ENCODE measurements at regions not wholly inside any gene's neighbourhood (a gene's known extent, or its start where the extent isn't known, plus 50 kb on each side); places are given as distances from the start of the nearest gene placed in this dataset.
"Not testable (repeated sequence)": the region's sequence is repeated elsewhere in the genome, so short reads cannot be mapped to it uniquely, and the experiment has no call there.

DNA sequence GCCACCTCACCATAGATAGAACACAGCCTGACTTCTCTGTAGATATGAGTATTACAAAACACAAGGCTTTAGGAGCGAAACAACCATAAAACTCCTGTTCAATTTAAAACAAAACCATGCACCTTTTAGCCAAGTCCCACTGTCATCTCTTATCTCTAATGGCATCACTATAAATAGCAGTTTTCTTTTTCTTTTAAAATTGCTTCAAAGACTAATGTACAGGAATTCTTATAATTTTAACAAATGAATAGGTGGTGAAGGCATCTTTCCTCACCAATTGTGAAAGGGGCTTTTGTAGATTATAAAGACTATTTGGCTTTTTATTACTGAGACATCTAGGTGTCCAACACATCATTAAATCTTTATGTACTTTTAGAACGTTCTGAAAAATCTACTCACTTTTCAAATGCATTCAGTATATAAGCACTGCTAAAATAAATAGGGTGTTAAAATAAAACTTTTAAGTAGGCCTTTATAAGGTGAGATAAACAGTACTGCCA is 205.7 kb upstream of the GRM3 start:
- Mint-ChIP-seq H3K4me3 (no peak overlapping the region), H3K27me3 (ENCODE audit: low read depth) (peaks cover 1% of the 10 kb centered on the region), H3K27ac (no peak overlapping the region), H3K9me3 (no peaks in the 10 kb centered on the region), H3K4me1 (no peaks in the 10 kb centered on the region), H3K36me3 (no peaks in the 10 kb centered on the region)
- TF ChIP-seq CTCF (IDR thresholded peaks at IDR 0.05; ENCODE audit: unreplicated experiment), result no peak
- no peak for DNase-seq (ENCODE audit: low spot score in 2 of 2, unreplicated experiment in 2 of 2)

DNA sequence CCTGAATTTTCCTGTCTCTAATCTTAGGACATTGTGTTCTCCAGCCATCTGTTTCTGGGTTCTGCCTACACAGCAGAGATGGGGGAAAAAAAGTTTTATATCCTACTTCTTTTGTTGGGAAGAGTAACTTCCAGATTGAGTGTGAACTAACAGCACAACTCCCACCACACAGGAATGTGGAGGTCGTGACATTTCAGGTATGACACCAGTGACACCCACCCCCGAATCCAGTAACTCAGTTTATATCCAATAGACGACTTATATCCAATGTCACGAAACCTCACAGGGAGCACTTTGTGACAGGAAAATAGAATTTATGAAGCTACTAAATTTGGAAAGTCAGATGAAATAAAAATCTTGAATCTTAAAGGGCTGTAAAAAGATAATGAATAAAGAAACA is 211.9 kb upstream of the GRM3 start:
- no peak for TF ChIP-seq CTCF (IDR thresholded peaks at IDR 0.05; ENCODE audit: unreplicated experiment)
- H3K4me1 Mint-ChIP-seq, result no peaks in the 10 kb centered on the region
- H3K4me3 Mint-ChIP-seq, result no peak overlapping the region
- no peak for DNase-seq (ENCODE audit: low spot score in 2 of 2, unreplicated experiment in 2 of 2)
- H3K27me3 Mint-ChIP-seq (ENCODE audit: low read depth), result peaks cover 3% of the 10 kb centered on the region
- H3K9me3 Mint-ChIP-seq, result no peaks in the 10 kb centered on the region
- no peaks in the 10 kb centered on the region for H3K36me3 Mint-ChIP-seq
- no peak overlapping the region for H3K27ac Mint-ChIP-seq

- Mint-ChIP-seq H3K9me3 (no peaks in the 10 kb centered on the region), H3K27ac (no peak overlapping the region), H3K27me3 (ENCODE audit: low read depth) (no peaks in the 10 kb centered on the region), H3K4me3 (no peak overlapping the region), H3K4me1 (no peaks in the 10 kb centered on the region), H3K36me3 (no peaks in the 10 kb centered on the region)
- TF ChIP-seq CTCF (IDR thresholded peaks at IDR 0.05; ENCODE audit: unreplicated experiment), result no peak
- no peak for DNase-seq (ENCODE audit: low spot score in 2 of 2, unreplicated experiment in 2 of 2)
Measured at GRCh38 chr7:86411814-86412213, 231.9 kb upstream of the GRM3 start.

- H3K36me3 Mint-ChIP-seq, result no peaks in the 10 kb centered on the region
- H3K4me1 Mint-ChIP-seq, result peaks cover 2% of the 10 kb centered on the region
- H3K27me3 Mint-ChIP-seq (ENCODE audit: low read depth), result no peaks in the 10 kb centered on the region
- H3K27ac Mint-ChIP-seq, result no peak overlapping the region
- H3K4me3 Mint-ChIP-seq, result no peak overlapping the region
- no peak for DNase-seq (ENCODE audit: low spot score in 2 of 2, unreplicated experiment in 2 of 2)
- TF ChIP-seq CTCF (IDR thresholded peaks at IDR 0.05; ENCODE audit: unreplicated experiment), result no peak
- no peaks in the 10 kb centered on the region for H3K9me3 Mint-ChIP-seq
Measured at GRCh38 chr7:86407291-86407690, 236.4 kb upstream of the GRM3 start.

DNA sequence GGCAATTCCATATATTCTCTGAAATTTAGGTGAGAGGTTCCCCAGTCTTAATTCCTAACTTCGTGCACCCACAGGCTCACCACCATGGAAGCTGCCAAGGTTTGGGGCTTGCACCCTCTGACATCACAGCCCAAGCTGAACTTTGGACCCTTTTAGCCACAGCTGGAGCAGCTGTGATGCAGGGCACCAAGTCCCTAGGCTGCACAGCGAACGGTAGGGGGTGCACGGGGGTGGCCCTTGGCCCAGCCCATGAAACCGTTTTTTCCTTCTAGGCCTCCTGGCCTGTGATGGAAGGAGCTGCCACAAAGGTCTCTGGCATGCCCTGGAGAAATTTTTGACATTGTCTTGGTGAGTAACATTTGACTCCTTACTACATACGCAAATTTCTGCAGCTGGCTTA is 251.9 kb upstream of the GRM3 start:
- no peak for DNase-seq (ENCODE audit: low spot score in 2 of 2, unreplicated experiment in 2 of 2)
- H3K4me1 Mint-ChIP-seq, result no peaks in the 10 kb centered on the region
- no peak overlapping the region for H3K27ac Mint-ChIP-seq
- peaks cover 14% of the 10 kb centered on the region for H3K9me3 Mint-ChIP-seq
- peaks cover 25% of the 10 kb centered on the region for H3K27me3 Mint-ChIP-seq (ENCODE audit: low read depth)
- no peak overlapping the region for H3K4me3 Mint-ChIP-seq
- no peak for TF ChIP-seq CTCF (IDR thresholded peaks at IDR 0.05; ENCODE audit: unreplicated experiment)
- peaks cover 3% of the 10 kb centered on the region for H3K36me3 Mint-ChIP-seq

GRCh38 chr7:86375602-86376001 is 268.1 kb upstream of the GRM3 start:
- not testable (repeated sequence) for H3K27ac Mint-ChIP-seq; H3K4me3 Mint-ChIP-seq; H3K27me3 Mint-ChIP-seq (ENCODE audit: low read depth); H3K36me3 Mint-ChIP-seq; H3K4me1 Mint-ChIP-seq; DNase-seq (ENCODE audit: low spot score in 2 of 2, unreplicated experiment in 2 of 2)
- H3K9me3 Mint-ChIP-seq, result peaks cover 32% of the 10 kb centered on the region
